ENCODE measurements at regions not wholly inside any gene's neighbourhood (a gene's known extent, or its start where the extent isn't known, plus 50 kb on each side); places are given as distances from the start of the nearest gene placed in this dataset.
"Not testable (repeated sequence)": the region's sequence is repeated elsewhere in the genome, so short reads cannot be mapped to it uniquely, and the experiment has no call there.

GRCh38 chr6:156437121-156437879, 339.9 kb upstream of the ARID1B start:
- no peak for DNase-seq

DNA sequence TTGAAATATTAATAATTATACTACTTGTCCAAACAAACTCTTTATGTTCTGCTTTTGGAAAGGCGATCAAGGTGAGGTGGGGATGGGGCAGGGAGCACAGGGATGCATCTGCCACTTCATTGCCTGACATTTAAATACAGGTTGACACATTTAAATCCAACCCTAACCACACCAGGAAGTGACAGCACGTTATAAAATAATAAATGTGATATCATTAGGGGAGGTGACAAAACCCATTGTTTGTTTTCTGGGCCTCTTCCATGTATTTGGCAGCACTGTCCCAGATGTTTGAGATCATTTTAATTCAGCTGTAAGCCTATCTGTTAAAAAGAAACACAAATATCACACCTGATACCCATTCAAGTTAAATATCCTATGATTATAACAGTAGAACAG, 342.4 kb upstream of the ARID1B start:
- no peak for DNase-seq

DNA sequence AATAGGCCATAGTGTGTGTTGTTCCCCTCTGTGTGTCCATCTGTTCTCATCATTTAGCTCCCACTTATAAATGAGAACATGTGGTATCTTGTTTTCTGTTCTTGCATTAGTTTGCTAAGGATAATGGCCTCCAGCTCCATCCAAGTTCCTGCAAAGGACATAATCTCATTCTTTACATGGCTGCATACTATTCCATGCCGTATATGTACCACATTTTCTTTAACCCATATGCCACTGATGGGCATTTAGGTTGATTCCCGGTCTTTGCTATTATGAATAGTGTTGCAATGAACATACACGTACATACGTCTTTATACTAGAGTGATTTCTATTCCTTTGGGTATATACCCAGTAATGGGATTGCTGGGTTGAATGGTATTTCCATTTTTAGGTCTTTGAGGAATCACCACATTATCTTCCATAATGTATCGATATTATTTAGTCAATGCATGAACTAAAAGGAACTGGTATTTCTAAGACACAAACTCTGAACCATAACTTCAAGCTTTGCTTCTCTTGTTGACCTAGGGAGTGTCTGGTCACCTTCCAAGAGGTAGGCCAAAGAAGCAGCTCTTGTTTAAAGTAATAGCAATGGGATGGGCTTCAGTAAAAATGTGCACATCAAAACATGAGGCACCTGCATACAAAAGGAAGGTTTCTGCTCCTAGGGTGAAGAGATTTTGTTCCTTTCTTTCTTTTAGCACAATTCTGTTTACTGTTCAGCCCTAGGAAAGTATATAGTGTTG, 343.0 kb upstream of the ARID1B start:
- no peak for DNase-seq

- no peak for DNase-seq
Measured at GRCh38 chr6:156432543-156432942, 344.6 kb upstream of the ARID1B start.

GRCh38 chr6:156430386-156430785, 346.8 kb upstream of the ARID1B start:
- DNase-seq = no peak

- no peak for DNase-seq
Measured at GRCh38 chr6:156427345-156427744, 349.8 kb upstream of the ARID1B start.

DNA sequence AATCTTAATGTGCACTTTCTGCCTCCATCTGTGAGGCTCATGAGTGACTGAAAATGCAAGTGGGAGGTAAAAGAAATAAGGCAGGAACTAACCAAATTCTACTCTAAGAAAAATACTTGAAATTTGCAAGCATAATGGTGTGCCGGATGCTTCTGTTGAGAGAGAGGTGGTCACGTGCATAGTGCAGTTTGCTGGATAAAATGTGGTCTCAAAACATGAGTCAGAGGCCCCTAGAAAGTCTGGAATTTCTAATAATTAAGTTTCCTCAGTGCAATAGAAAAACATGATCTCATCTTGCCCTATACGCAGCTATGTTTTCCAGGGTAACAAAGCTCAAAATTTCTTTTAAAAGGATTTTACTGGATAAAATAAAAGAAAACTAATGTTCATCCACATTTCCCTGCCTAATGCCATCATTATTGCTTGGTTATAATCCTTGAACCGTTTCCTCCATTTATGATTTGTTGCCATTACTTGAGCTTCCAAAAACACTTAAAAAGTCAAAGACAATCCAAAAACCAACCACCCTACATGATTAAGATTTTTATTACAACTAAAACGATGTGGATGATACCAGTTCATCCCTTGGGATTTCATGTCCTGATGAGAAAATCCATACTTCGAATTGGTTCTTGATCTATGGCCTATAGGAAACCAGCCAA, 351.7 kb upstream of the ARID1B start:
- DNase-seq = no peak

GRCh38 chr6:156423829-156424228, 353.3 kb upstream of the ARID1B start:
- DNase-seq = no peak

- DNase-seq = no peak
Measured at GRCh38 chr6:156423075-156423474, 354.1 kb upstream of the ARID1B start.

DNA sequence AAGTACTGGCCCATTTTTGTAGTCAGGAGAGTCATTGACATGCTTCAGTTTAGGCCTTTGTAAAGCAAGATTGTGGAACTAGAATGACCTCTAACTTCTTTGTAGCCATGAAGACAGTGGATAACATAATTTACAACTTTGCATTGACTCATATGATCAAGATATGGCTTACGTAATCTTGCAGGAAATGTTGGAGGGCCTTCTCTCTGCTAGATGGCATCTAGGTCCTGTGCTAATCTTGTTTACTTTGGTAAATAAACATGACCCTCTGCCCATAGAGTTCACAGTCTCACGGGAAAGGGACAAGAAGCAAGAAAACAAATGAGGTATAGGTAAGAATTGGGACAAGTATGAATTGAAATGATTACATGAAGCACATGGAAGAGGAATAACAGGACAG, 355.2 kb upstream of the ARID1B start:
- DNase-seq = no peak

DNA sequence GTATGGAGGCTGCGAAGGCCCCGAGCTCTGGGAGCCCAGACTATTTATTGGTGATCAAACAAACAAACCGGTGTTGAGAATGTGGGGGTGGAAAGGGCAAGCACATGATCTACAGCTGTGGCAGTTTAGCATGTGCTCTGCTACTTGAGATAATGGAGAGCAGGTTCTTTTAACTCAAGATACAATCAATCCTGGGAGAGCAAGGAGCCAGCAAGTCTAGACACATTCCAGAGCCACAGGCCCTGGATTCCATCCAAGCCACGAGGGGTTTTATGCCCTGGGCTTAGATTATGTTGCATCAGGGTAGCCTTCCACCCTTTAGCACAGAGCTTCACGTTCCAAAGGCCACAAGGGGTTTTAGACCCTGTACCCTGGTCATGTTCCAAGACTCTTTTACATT, 355.9 kb upstream of the ARID1B start:
- DNase-seq = not testable (repeated sequence)

GRCh38 chr6:156420172-156420993, 356.8 kb upstream of the ARID1B start:
- DNase-seq = no peak

DNA sequence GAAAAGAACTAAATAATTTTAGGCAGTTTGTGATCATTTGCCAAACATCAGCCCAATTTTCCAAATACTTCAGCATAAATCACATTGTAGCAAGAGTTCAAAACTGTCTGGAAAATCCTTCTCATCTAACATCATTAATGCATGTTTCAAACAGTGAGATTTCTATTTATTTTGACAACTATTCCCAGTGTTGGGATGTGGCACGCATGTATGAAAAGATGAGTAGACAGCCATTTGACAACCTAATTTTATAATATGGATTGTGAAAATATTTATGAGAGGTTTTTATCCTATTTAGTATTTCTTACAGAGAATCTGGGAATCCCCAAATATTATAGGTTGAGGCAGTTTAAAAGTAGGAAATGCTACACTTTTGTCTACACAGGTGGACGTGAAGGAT, 357.6 kb upstream of the ARID1B start:
- DNase-seq = no peak

DNA sequence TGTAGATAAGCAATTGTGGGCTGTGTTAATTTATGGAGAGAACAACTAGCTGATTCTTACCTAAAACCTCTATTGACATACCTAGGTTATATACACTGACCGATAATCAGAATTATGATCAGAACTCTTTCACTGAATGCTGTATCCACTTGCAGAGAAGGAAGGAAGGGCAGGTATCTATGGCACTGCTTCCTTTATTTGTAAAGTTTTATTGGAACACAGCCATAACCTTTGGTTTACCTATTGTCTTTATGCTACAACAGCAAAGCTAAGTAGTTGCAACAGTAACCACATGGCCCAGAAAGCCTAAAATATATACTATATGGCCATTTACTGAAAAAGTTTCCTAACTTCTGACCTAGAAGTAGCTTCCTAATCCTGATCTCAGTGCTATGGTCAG, 358.9 kb upstream of the ARID1B start:
- no peak for DNase-seq

- DNase-seq = no peak
Measured at GRCh38 chr6:156416391-156416790, 360.8 kb upstream of the ARID1B start.

GRCh38 chr6:156413154-156413553, 364.0 kb upstream of the ARID1B start:
- no peak for DNase-seq

DNA sequence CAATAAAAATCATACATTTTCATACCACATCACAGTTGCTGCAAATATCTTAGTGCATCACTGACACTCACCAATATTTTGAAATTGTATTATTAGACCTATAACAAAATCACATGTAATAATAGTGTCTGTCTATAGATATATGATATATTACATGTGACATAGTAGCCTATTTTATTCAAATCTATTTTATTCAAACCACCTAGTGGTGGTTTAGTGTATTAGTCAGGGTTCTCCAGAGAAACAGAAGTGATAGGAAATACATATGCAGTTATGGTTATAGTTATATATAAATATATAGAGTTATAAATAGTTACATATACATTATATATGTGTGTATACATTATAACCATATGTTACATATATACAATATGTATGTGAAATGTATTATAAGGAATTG, 366.5 kb upstream of the ARID1B start:
- DNase-seq = no peak

DNA sequence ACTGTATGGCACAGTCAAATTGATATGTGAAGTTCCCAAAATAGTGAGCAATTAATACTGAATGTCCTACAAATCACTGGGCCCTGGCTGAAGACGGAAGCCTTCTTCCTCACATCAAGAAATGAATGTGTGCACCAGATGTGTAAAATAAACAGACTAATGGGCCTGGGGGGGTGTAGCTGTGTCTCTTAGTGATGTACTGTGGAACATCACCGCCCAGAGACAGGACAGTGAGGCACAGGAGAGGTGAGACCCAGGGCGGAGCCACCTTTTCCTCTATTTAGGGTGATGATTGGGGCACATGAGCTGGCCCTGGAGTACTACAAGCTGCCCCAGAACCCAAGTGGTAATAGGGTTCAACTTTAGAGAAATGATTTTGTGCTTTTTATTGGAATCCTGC, 368.5 kb upstream of the ARID1B start:
- DNase-seq = no peak

DNA sequence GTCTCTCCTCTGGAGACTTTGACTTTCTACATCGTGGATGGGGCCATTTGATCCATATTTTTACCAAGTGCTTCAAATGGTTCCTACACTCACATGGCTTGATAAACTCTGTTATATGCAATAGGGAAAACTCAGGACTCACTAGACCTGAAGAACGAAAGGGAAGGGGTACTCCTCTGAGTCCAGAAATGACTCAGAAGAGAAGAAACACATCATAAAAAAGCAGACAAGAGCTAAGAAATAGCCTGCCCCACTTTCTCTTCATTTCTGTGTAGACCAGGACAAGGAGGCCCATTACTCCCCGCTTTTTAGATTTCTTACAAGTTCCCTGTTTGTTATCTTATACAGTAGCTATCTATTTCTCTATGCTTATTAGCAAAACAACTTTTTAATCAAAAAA, 369.8 kb upstream of the ARID1B start:
- DNase-seq = no peak

DNA sequence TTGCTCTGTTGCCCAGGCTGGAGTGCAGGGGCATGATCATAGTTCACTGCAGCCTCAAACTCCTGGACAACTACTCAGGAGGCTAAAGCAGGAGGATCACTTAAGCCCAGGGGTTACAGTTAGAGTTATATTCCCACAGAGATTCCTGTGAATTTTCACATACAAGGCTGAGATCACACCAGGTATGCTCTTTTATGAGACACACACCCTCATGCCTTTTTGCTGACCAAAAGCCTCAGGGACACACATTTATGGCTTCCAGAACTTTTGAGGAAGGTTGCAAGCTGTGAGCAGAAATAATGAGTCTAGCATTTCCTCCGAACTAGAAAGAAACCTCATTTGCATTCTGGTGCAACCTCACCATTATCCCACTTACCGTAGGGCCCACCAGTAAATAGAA, 370.5 kb upstream of the ARID1B start:
- DNase-seq = no peak

GRCh38 chr6:156406099-156406498, 371.1 kb upstream of the ARID1B start:
- no peak for DNase-seq

GRCh38 chr6:156402628-156403027, 374.6 kb upstream of the ARID1B start:
- no peak for DNase-seq

DNA sequence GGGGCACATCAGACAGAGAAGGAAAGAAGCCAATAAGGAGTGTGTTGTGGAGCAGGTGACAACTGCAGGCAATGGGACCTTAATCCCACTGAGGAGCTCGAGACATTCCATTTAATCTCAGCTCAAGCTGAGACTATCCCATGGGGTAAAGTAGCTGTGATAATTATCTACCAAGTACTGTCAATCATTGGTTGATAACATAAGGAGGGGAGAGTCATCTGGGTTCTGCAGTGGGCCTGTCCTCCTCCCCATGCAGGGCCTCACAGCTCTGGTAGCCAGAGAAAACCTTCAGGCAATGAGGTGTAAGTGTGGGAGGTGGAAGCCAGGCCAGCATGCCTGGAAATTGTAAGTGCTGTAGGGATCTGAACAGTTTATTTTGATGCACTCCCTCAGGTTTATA, 375.0 kb upstream of the ARID1B start:
- no peak for DNase-seq
